HCT116 (cell line): ENCODE measurements at regions not wholly inside any gene's neighbourhood (a gene's known extent, or its start where the extent isn't known, plus 50 kb on each side); places are given as distances from the start of the nearest gene placed in this dataset.
"Not testable (repeated sequence)": the region's sequence is repeated elsewhere in the genome, so short reads cannot be mapped to it uniquely, and the experiment has no call there.

Source experiments
- ATAC-seq: fragments of 200-7000 bp; cut with Tn5 transposase; 2 replicates; pipeline ENCODE4 v1.9.1; 2020; ENCODE audit warnings: mild to moderate bottlenecking, moderate library complexity
- BruUV-seq: library from RNA; stranded (reverse); fragments of 400-500 nt; replicated peaks from 2 replicates; lab custom pipeline; 2021; lab: Mats Ljungman, UMichigan
- CTCF ChIA-PET: fragments of 300-600 bp; sonication (Branson Sonifier 250); formaldehyde crosslinking; loops from one replicate; lab custom pipeline; 2021; ENCODE audit warnings: antibody characterized with exemption; lab: Charles Lee
- POLR2A ChIA-PET: fragments of 300-600, 350-600 bp; sonication (Branson Sonifier 250); formaldehyde crosslinking; loops from one replicate; lab custom pipeline; 2021; ENCODE audit warnings: antibody characterized with exemption; lab: Charles Lee
- RAD21 ChIA-PET, 2 experiments: fragments of 300-600 bp; sonication (Branson Sonifier 250); formaldehyde crosslinking; loops; one replicate each; lab custom pipeline; 2023; ENCODE audit warnings: low total read pairs in 2 of 2; ENCODE audit not compliant: uncharacterized antibody in 2 of 2, unreplicated experiment in 2 of 2, low non-redundant PET in 1 of 2; lab: Charles Lee
- DNase-seq: peaks from one replicate; pipeline ENCODE4 v3.0.0-alpha.2; 2010; ENCODE audit warnings: low read depth, low spot score
- H2AFZ ChIP-seq: fragments of 200-600 bp; shearing (Covaris generic), sonication (generic); 2 replicates; pipeline ENCODE4 v1.6.1; 2017; ENCODE audit warnings: low read depth, mixed run types, mixed read lengths, antibody characterized with exemption, low read length; ENCODE audit not compliant: poor library complexity, severe bottlenecking
- H3K27ac ChIP-seq: 2 replicates; pipeline ENCODE4 v1.5.1; 2012; ENCODE audit warnings: low read depth, low read length
- H3K27me3 ChIP-seq: fragments of 200-600 bp; sonication (generic); 2 replicates; pipeline ENCODE4 v1.6.1; 2016; ENCODE audit warnings: mixed run types, low read length, mixed read lengths; ENCODE audit not compliant: insufficient read depth
- H3K36me3 ChIP-seq, 2 experiments: fragments of 200-500 bp in 1 of 2; fragments of 200-600 bp in 1 of 2; sonication (Bioruptor generic) in 1 of 2; sonication (generic) in 1 of 2; 2 replicates each; pipeline versions ENCODE4 v1.5.1 to v1.6.1; 2014 to 2016; ENCODE audit warnings: low read length in 2 of 2, inconsistent platforms in 1 of 2, mixed read lengths in 1 of 2, mixed run types in 1 of 2; ENCODE audit not compliant: insufficient read depth in 2 of 2, control insufficient read depth in 1 of 2
- H3K4me1 ChIP-seq, 2 experiments: fragments of 200-600 bp in 1 of 2; sonication (generic) in 1 of 2; 2 replicates each; pipeline versions ENCODE4 v1.5.1 to v1.6.1; 2012 to 2017; ENCODE audit warnings: low read length in 2 of 2, inconsistent platforms in 1 of 2, mild to moderate bottlenecking in 1 of 2, mixed read lengths in 1 of 2, mixed run types in 1 of 2, moderate library complexity in 1 of 2; ENCODE audit not compliant: insufficient read depth in 2 of 2, control insufficient read depth in 1 of 2
- H3K4me2 ChIP-seq: fragments of 200-600 bp; sonication (generic); 2 replicates; pipeline ENCODE4 v1.6.1; 2017; ENCODE audit warnings: mixed run types, low read length, mixed read lengths
- H3K4me3 ChIP-seq, 2 experiments: fragments of 200-600 bp in 1 of 2; sonication (generic) in 1 of 2; replicated peaks in 1 of 2; 2 replicates each; pipeline ENCODE4 v1.5.1; 2011 to 2016; ENCODE audit warnings: low read length in 2 of 2, control low read depth in 1 of 2, low read depth in 1 of 2, mild to moderate bottlenecking in 1 of 2, mixed read lengths in 1 of 2, mixed run types in 1 of 2
- H3K79me2 ChIP-seq: fragments of 200-600 bp; sonication (generic); 2 replicates; pipeline ENCODE4 v1.6.1; 2017; ENCODE audit warnings: mild to moderate bottlenecking, mixed run types, low read length, moderate library complexity, mixed read lengths; ENCODE audit not compliant: insufficient read depth
- H3K9ac ChIP-seq: fragments of 200-600 bp; sonication (generic); 2 replicates; pipeline ENCODE4 v1.6.1; 2016; ENCODE audit warnings: low read length, mixed read lengths
- H3K9me2 ChIP-seq: fragments of 200-600 bp; sonication (generic), shearing (Covaris generic); 2 replicates; pipeline ENCODE4 v1.6.1; 2017; ENCODE audit warnings: mixed run types, mild to moderate bottlenecking, moderate library complexity; ENCODE audit not compliant: insufficient read depth
- H3K9me3 ChIP-seq, 2 experiments: fragments of 200-500 bp in 1 of 2; fragments of 200-600 bp in 1 of 2; sonication (Bioruptor generic) in 1 of 2; sonication (generic) in 1 of 2; 2 replicates each; pipeline ENCODE4 v1.6.1; 2014 to 2017; ENCODE audit warnings: low read length in 2 of 2, mixed read lengths in 2 of 2, inconsistent platforms in 1 of 2, low read depth in 1 of 2, mild to moderate bottlenecking in 1 of 2, mixed run types in 1 of 2, moderate library complexity in 1 of 2; ENCODE audit not compliant: control insufficient read depth in 1 of 2, insufficient read depth in 1 of 2
- H4K20me1 ChIP-seq: fragments of 200-600 bp; sonication (generic), shearing (Covaris generic); 2 replicates; pipeline ENCODE4 v1.6.1; 2017; ENCODE audit warnings: mixed run types, mild to moderate bottlenecking, moderate library complexity; ENCODE audit not compliant: insufficient read depth
- ATF3 ChIP-seq: IDR thresholded peaks from 2 replicates; pipeline ENCODE4 v1.6.1; 2012
- CBX3 ChIP-seq: IDR thresholded peaks from 2 replicates; pipeline ENCODE4 v1.6.1; 2012; ENCODE audit warnings: low read depth
- CEBPB ChIP-seq: IDR thresholded peaks from 2 replicates; pipeline ENCODE4 v1.6.1; 2012; ENCODE audit warnings: low read depth
- EGR1 ChIP-seq: IDR thresholded peaks from 2 replicates; pipeline ENCODE4 v1.6.1; 2012; ENCODE audit warnings: low read depth
- ELF1 ChIP-seq: IDR thresholded peaks from 2 replicates; pipeline ENCODE4 v1.6.1; 2012; ENCODE audit warnings: low read depth, borderline replicate concordance
- EZH2 ChIP-seq: fragments of 200-600 bp; sonication (generic); IDR thresholded peaks from 2 replicates; pipeline ENCODE4 v1.6.1; 2017; ENCODE audit warnings: antibody characterized with exemption, mixed run types
- EZH2phosphoT487 ChIP-seq: fragments of 200-600 bp; IDR thresholded peaks from 2 replicates; pipeline ENCODE4 v1.6.1; 2018; ENCODE audit warnings: antibody characterized with exemption, borderline replicate concordance
- FOSL1 ChIP-seq: IDR thresholded peaks from 2 replicates; pipeline ENCODE4 v1.6.1; 2012; ENCODE audit warnings: low read depth
- JUND ChIP-seq: IDR thresholded peaks from 2 replicates; pipeline ENCODE4 v1.6.1; 2012
- POLR2AphosphoS5 ChIP-seq: IDR thresholded peaks from 2 replicates; pipeline ENCODE4 v1.6.1; 2011; ENCODE audit warnings: mild to moderate bottlenecking, low read depth, low read length, moderate library complexity
- RAD21 ChIP-seq: IDR thresholded peaks from 2 replicates; pipeline ENCODE4 v1.6.1; 2012; ENCODE audit warnings: low read depth, mild to moderate bottlenecking
- SRF ChIP-seq: IDR thresholded peaks from 2 replicates; pipeline ENCODE4 v1.6.1; 2012; ENCODE audit warnings: low read depth
- TCF7L2 ChIP-seq: IDR thresholded peaks from 2 replicates; pipeline ENCODE4 v1.7.0; 2011; ENCODE audit warnings: borderline replicate concordance, inconsistent platforms; ENCODE audit not compliant: insufficient read depth, insufficient read length; ENCODE audit errors: extremely low read depth
- YY1 ChIP-seq: IDR thresholded peaks from 2 replicates; pipeline ENCODE4 v1.6.1; 2011; ENCODE audit warnings: low read length, low read depth, moderate library complexity, mild to moderate bottlenecking; ENCODE audit not compliant: insufficient replicate concordance; ENCODE audit errors: extremely low read depth
- ZBTB33 ChIP-seq: IDR thresholded peaks from 2 replicates; pipeline ENCODE4 v1.6.1; 2011; ENCODE audit warnings: mild to moderate bottlenecking, low read length, moderate library complexity; ENCODE audit not compliant: insufficient replicate concordance; ENCODE audit errors: extremely low read depth
- ZFX ChIP-seq: fragments of 450-650 bp; IDR thresholded peaks from 2 replicates; pipeline ENCODE4 v1.6.1; 2017
- ZNF274 ChIP-seq: fragments of 200-500 bp; sonication (Bioruptor generic); IDR thresholded peaks from 2 replicates; pipeline ENCODE4 v1.6.1; 2014; ENCODE audit warnings: mild to moderate bottlenecking, low read depth, low read length, inconsistent platforms
- intact Hi-C: fragments of 100-400 bp; cut with micrococcal nuclease; formaldehyde crosslinking; loops from 2 replicates; pipeline ENCODE4 v1.10.0; 2022
- TF ChIP-seq, protein P1 (sequence below): IDR thresholded peaks from 2 replicates; pipeline ENCODE4 v1.6.1; 2012

- H3K4me2 ChIP-seq, H3K9me3 ChIP-seq, H3K4me1 ChIP-seq, intact Hi-C loops, H4K20me1 ChIP-seq, H3K27me3 ChIP-seq, DNase-seq, POLR2A ChIA-PET, H3K4me3 ChIP-seq, H3K27ac ChIP-seq, H3K79me2 ChIP-seq, H2AFZ ChIP-seq, RAD21 ChIA-PET, H3K36me3 ChIP-seq, H3K9me2 ChIP-seq, BruUV-seq, ATAC-seq, H3K9ac ChIP-seq, CTCF ChIA-PET: not testable (repeated sequence)
These were observed 63.0 kb upstream of the IGFBP7 start for GRCh38 chr4:57173136-57173535.

- no peak for TF ChIP-seq ZFX
- TF ChIP-seq CBX3, result no peak
- TF ChIP-seq ZNF274, result no peak
- no peak for TF ChIP-seq POLR2AphosphoS5
- TF ChIP-seq ZBTB33, result no peak
- no peak for TF ChIP-seq TCF7L2
- TF ChIP-seq EGR1, result no peak
- TF ChIP-seq ATF3, result no peak
- TF ChIP-seq EZH2, result no peak
- TF ChIP-seq, protein P1, sequence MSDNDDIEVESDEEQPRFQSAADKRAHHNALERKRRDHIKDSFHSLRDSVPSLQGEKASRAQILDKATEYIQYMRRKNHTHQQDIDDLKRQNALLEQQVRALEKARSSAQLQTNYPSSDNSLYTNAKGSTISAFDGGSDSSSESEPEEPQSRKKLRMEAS, result no peak
- no peak for TF ChIP-seq SRF
- no peak for TF ChIP-seq ELF1
- TF ChIP-seq YY1, result no peak
- no peak for TF ChIP-seq RAD21
- no peak for TF ChIP-seq CEBPB
- TF ChIP-seq JUND, result no peak
- TF ChIP-seq EZH2phosphoT487, result no peak
- no peak for TF ChIP-seq FOSL1
- intact Hi-C loops, result no loop called here
- ChIA-PET CTCF (interaction anchor here (1.0 kb wide), 1 partner anchor 9 kb away, joined by 3 read pairs; no protein-coding TSS in a partner anchor), RAD21 (no interaction called here), POLR2A (no interaction called here)
- H4K20me1 ChIP-seq, result no peaks in the 10 kb centered on the region
- 0 out of 2 replicates have a peak, but pooled peaks cover 3% of the 10 kb centered on the region for H3K27me3 ChIP-seq
- H3K36me3 ChIP-seq, result no peaks in the 10 kb centered on the region
- H3K79me2 ChIP-seq, result no peaks in the 10 kb centered on the region
- no peaks in the 10 kb centered on the region for H3K9me2 ChIP-seq
- DNase-seq (no peak), ATAC-seq (no peak)
- H3K27ac ChIP-seq, result no peak overlapping the region
- no peak overlapping the region for H3K9ac ChIP-seq
- H3K9me3 ChIP-seq, result no peaks in the 10 kb centered on the region
- no peak overlapping the region for H2AFZ ChIP-seq
- H3K4me3 ChIP-seq, result no peak overlapping the region
- no peaks in the 10 kb centered on the region for H3K4me1 ChIP-seq
- BruUV-seq, result no TSS peak
- H3K4me2 ChIP-seq, result no peak overlapping the region
These were observed 61.9 kb upstream of the IGFBP7 start for GRCh38 chr4:57172065-57172464.
